Cardiac fibroblast (primary cell): ENCODE measurements at regions not wholly inside any gene's neighbourhood (a gene's known extent, or its start where the extent isn't known, plus 50 kb on each side); places are given as distances from the start of the nearest gene placed in this dataset.

Experiments
- DNase-seq, 2 donors: peaks; one replicate each; pipeline versions ENCODE4 v3.0.0 to v3.0.0-alpha.2; 2010; ENCODE audit warnings: low read depth in 2 of 2
- H3K4me3 ChIP-seq, 2 donors: replicated peaks in 1 of 2; 1 replicate in 1 of 2; 2 replicates in 1 of 2; pipeline ENCODE4 v1.5.1; 2011; ENCODE audit warnings: low read depth in 2 of 2, low read length in 2 of 2, mild to moderate bottlenecking in 2 of 2, moderate library complexity in 1 of 2
- TF ChIP-seq, protein P1 (sequence below): IDR thresholded peaks from one replicate; pipeline ENCODE4 v1.5.1; 2011; ENCODE audit warnings: low read depth, mild to moderate bottlenecking, low read length, inconsistent platforms

DNA sequence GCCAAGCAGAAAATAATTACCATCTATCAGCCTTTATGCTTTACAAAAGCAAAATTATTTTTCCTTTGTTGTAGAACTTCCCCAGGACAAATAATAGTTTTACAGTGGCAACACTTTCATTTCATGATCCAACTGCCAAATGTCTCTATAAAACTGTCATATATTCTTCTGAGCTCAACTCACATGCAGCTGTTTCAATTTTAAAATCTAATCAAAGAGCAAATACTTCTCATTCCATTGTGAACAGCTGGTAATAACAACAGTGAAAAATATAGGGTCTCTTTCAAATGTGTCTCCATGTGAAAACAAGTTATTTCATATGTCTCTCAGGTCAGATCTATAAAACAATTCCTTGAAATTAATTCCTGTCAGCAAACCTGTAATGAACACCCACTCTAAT is 270.6 kb upstream of the SLC7A11 start:
- no peak overlapping the region for H3K4me3 ChIP-seq
- no peak for DNase-seq
- TF ChIP-seq, protein P1, sequence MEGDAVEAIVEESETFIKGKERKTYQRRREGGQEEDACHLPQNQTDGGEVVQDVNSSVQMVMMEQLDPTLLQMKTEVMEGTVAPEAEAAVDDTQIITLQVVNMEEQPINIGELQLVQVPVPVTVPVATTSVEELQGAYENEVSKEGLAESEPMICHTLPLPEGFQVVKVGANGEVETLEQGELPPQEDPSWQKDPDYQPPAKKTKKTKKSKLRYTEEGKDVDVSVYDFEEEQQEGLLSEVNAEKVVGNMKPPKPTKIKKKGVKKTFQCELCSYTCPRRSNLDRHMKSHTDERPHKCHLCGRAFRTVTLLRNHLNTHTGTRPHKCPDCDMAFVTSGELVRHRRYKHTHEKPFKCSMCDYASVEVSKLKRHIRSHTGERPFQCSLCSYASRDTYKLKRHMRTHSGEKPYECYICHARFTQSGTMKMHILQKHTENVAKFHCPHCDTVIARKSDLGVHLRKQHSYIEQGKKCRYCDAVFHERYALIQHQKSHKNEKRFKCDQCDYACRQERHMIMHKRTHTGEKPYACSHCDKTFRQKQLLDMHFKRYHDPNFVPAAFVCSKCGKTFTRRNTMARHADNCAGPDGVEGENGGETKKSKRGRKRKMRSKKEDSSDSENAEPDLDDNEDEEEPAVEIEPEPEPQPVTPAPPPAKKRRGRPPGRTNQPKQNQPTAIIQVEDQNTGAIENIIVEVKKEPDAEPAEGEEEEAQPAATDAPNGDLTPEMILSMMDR = no peak

DNA sequence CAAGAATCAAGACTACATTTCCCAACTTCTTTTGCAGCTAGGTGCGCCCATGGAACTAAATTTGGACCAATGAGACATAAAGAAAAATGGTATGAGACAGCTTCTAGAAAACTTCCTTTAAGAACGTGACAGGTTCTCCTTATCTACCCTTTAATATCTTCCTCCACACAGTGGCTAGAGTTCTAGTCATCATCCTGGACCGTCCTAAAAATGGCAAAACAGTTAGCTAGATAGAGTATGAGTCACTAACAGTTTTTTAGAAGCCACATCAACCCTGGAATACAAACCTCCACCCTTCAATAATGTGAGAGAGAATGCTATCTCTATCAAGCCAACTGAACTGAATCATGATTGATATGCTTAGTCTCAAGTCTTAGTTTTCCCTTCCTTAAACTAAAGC is 267.9 kb upstream of the SLC7A11 start:
- DNase-seq = peak in 1 of 2 donors; percentile 39
- TF ChIP-seq, protein P1 = no peak
- no peak overlapping the region for H3K4me3 ChIP-seq

DNA sequence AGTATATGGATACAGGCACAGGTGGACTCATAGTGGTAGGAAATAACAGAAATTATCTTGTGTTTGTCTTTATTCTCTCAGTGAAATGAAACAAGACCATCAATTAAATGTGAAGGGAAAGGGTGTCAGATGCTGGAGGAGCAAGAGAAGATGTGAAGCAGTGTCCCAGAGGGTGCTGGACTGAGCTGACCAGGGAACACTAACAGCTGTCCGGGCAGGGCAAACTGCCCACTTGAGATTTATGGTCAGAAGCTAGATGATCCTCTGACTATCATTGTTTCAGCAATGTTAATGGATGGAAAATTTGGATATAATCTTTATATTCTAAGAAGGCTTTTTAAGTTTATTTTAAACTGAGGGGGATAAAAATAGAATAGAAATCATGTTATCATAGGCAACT is 267.2 kb upstream of the SLC7A11 start:
- TF ChIP-seq, protein P1 = no peak
- no peak for DNase-seq
- H3K4me3 ChIP-seq = no peak overlapping the region

DNA sequence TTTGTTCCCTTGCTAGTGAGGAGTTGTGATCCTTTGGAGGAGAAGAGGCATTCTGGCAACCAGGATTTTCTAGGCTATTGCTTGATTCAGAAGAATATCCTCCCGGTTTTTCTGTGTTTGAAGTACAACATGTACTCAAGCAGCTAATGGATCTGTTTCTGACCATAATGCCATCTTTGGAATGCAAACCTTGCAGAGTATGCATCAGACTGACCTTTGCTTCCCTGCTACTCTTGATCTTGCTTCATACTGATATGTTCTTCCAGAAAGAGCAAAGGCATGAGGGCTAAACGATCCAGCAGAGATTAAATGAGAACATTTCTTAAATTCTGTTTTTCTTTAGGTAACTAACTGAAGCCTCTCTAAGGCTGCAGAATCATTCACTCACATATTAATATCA is 265.4 kb upstream of the SLC7A11 start:
- no peak overlapping the region for H3K4me3 ChIP-seq
- DNase-seq = peak; percentile 56 to 62
- TF ChIP-seq, protein P1 = no peak

DNA sequence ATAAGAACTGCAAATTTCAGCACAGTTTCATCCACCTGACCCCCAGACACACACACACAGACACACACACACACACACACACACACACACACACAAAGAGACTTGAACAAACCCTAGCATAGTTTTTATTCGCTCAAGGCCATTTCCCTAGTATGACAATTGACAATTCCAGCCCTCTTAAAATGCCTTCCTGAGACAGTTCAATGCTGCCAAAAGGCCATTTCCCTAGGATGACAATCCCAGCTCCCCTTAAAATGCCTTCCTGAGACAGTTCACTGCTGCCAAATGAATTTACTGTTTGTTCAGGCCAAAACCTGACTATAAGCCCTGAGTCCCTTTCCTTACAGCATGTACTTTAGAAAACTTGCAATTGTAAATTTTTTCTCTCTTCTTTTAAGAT is 259.5 kb upstream of the SLC7A11 start:
- DNase-seq = no peak
- no peak overlapping the region for H3K4me3 ChIP-seq
- TF ChIP-seq, protein P1 = no peak

DNA sequence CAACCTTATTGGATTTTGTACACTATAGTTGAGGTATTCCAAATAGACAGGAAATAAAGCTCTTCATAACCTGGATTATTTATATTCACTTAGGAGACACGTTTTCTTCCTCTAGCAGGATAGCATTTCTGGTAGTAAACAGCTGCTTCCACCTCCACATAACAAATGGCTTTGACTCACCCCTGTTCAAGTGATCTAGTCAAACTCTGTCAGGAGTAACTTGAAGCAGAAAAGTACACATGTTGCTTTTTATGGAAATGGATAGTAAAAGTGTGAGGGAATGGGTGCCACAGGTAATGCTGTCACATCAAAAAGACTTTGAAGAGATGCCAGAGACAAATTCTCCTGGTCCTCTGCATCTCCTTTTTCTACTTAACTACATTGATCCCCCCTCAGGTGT is 258.7 kb upstream of the SLC7A11 start:
- TF ChIP-seq, protein P1 = no peak
- DNase-seq = no peak
- no peak overlapping the region for H3K4me3 ChIP-seq

DNA sequence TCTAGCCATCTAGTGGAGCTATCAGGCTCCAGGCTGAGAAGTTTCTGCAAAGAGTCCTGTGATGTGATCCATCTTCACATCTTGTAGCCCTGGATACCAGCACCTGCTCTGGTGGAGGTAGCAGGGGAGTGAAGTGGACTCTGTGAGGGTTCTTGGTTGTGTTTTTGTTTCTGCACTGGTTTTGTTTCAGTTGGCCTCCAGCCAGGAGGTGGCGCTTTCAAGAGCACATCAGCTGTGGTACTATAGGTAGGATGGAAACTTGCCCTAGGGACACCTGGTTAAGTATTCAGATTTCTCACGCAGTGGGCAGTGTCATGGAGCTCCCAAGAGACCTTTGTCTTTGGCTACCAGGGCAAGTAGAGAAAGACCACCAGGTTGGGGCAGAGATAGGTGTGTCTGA is 257.5 kb upstream of the SLC7A11 start:
- H3K4me3 ChIP-seq = no peak overlapping the region
- DNase-seq = no peak
- TF ChIP-seq, protein P1 = no peak
